Endothelial cell of umbilical vein (primary cell): ENCODE measurements at regions not wholly inside any gene's neighbourhood (a gene's known extent, or its start where the extent isn't known, plus 50 kb on each side); places are given as distances from the start of the nearest gene placed in this dataset.

Source experiments
- BruUV-seq: library from RNA; stranded (reverse); fragments of 400-500 nt; replicated peaks from 2 replicates; lab custom pipeline; 2021; lab: Mats Ljungman, UMichigan
- CTCF ChIA-PET: fragments of 300-600, 350-600 bp; sonication (Branson Sonifier 250); formaldehyde crosslinking; loops from one replicate; lab custom pipeline; 2021; ENCODE audit warnings: antibody characterized with exemption, inconsistent platforms; lab: Charles Lee
- POLR2A ChIA-PET: fragments of 300-600, 350-600 bp; sonication (Branson Sonifier 250); formaldehyde crosslinking; loops from one replicate; lab custom pipeline; 2021; ENCODE audit warnings: antibody characterized with exemption, inconsistent platforms; lab: Charles Lee
- DNase-seq: peaks from one replicate; pipeline ENCODE4 v3.0.0-alpha.2; 2011; ENCODE audit warnings: low read depth, low spot score
- FAIRE-seq: peaks from 2 replicates; lab custom pipeline; 2011; peaks lifted over from hg19 to GRCh38; lab: Jason Lieb, UNC
- H2AFZ ChIP-seq: 2 replicates; pipeline ENCODE4 v1.6.0; 2012; ENCODE audit warnings: low read depth, low read length, control low read depth, inconsistent platforms
- H3K27ac ChIP-seq: 2 replicates; pipeline ENCODE4 v1.5.1; 2011; ENCODE audit warnings: low read depth, mild to moderate bottlenecking, control low read depth, low read length, moderate library complexity; ENCODE audit not compliant: insufficient read depth
- H3K27me3 ChIP-seq, 2 experiments: 2 replicates each; pipeline versions ENCODE4 v1.6.0 to v1.6.1; 2011; ENCODE audit warnings: low read length in 2 of 2, mixed read lengths in 1 of 2; ENCODE audit not compliant: control insufficient read depth in 2 of 2, insufficient read depth in 2 of 2
- H3K36me3 ChIP-seq, 2 experiments: 2 replicates in 1 of 2; 3 replicates in 1 of 2; pipeline ENCODE4 v1.5.1; 2011; ENCODE audit warnings: low read length in 2 of 2, mild to moderate bottlenecking in 1 of 2, moderate library complexity in 1 of 2; ENCODE audit not compliant: control insufficient read depth in 2 of 2, insufficient read depth in 2 of 2; ENCODE audit errors: extremely low read depth in 1 of 2
- H3K4me1 ChIP-seq: 3 replicates; pipeline ENCODE4 v1.5.1; 2011; ENCODE audit warnings: mild to moderate bottlenecking, low read length; ENCODE audit not compliant: control insufficient read depth, insufficient read depth; ENCODE audit errors: extremely low read depth
- H3K4me2 ChIP-seq: 2 replicates; pipeline ENCODE4 v1.6.1; 2011; ENCODE audit warnings: low read length, control low read depth, mixed read lengths; ENCODE audit not compliant: insufficient read depth
- H3K4me3 ChIP-seq, 3 experiments: fragments of 200-600 bp in 1 of 3; sonication (generic), shearing (Covaris generic) in 1 of 3; replicated peaks in 1 of 3; 2 replicates each; pipeline ENCODE4 v1.5.1; 2011 to 2016; ENCODE audit warnings: control low read depth in 3 of 3, low read length in 3 of 3, mild to moderate bottlenecking in 2 of 3, inconsistent platforms in 1 of 3, low read depth in 1 of 3, moderate library complexity in 1 of 3; ENCODE audit not compliant: insufficient read depth in 1 of 3
- H3K79me2 ChIP-seq: 2 replicates; pipeline ENCODE4 v1.6.0; 2012; ENCODE audit warnings: low read length, inconsistent platforms; ENCODE audit not compliant: control insufficient read depth, insufficient read depth
- H3K9ac ChIP-seq: replicated peaks from 2 replicates; pipeline ENCODE3; 2011; ENCODE audit warnings: low read length, control low read depth; ENCODE audit not compliant: insufficient read depth; ENCODE audit errors: extremely low read depth
- H3K9me1 ChIP-seq: replicated peaks from 3 replicates; pipeline ENCODE4 v1.6.0; 2011; ENCODE audit warnings: mild to moderate bottlenecking, low read length; ENCODE audit not compliant: control insufficient read depth, insufficient read depth; ENCODE audit errors: extremely low read depth
- H3K9me3 ChIP-seq: replicated peaks from 2 replicates; pipeline ENCODE4 v1.5.1; 2012; ENCODE audit warnings: low read length, inconsistent platforms; ENCODE audit not compliant: control insufficient read depth, insufficient read depth
- H4K20me1 ChIP-seq: replicated peaks from 2 replicates; pipeline ENCODE3; 2011; ENCODE audit warnings: mild to moderate bottlenecking, low read length; ENCODE audit not compliant: control insufficient read depth, insufficient read depth; ENCODE audit errors: extremely low read depth
- EZH2 ChIP-seq: IDR thresholded peaks from 2 replicates; pipeline ENCODE4 v1.6.1; 2012; ENCODE audit warnings: borderline replicate concordance, low read depth, mild to moderate bottlenecking, moderate library complexity, low read length, inconsistent platforms; ENCODE audit not compliant: severe bottlenecking
- FOS ChIP-seq: IDR thresholded peaks from 2 replicates; pipeline ENCODE4 v1.6.1; 2011; ENCODE audit warnings: mild to moderate bottlenecking, low read length, moderate library complexity, borderline replicate concordance; ENCODE audit not compliant: insufficient read depth
- GATA2 ChIP-seq: IDR thresholded peaks from 2 replicates; pipeline ENCODE4 v1.7.0; 2011; ENCODE audit warnings: low read depth, mild to moderate bottlenecking, moderate library complexity, mixed read lengths, low read length; ENCODE audit not compliant: insufficient read length, insufficient read depth
- JUN ChIP-seq: IDR thresholded peaks from 2 replicates; pipeline ENCODE4 v1.6.1; 2011; ENCODE audit warnings: borderline replicate concordance, low read depth; ENCODE audit not compliant: insufficient read length, insufficient read depth
- MAX ChIP-seq: IDR thresholded peaks from 2 replicates; pipeline ENCODE4 v1.6.1; 2011; ENCODE audit not compliant: insufficient read depth, insufficient read length
- MYC ChIP-seq: IDR thresholded peaks from one replicate; pipeline ENCODE4 v1.6.1; 2011; ENCODE audit warnings: mild to moderate bottlenecking, low read depth, low read length
- POLR2A ChIP-seq: IDR thresholded peaks from 2 replicates; pipeline ENCODE4 v1.6.1; 2012; ENCODE audit warnings: low read depth, mild to moderate bottlenecking, control low read depth, low read length
- POLR2AphosphoS5 ChIP-seq: IDR thresholded peaks from 2 replicates; pipeline ENCODE4 v1.6.1; 2012; ENCODE audit warnings: low read depth, mild to moderate bottlenecking, control low read depth, low read length, moderate library complexity; ENCODE audit not compliant: insufficient read depth
- dilution Hi-C: fragments of 300-500 bp; cut with MboI; formaldehyde crosslinking; loops from one replicate; pipeline ENCODE4 v1.15.0; 2019; ENCODE audit warnings: low sequenced_read_pairs; ENCODE audit not compliant: extremely low pct_ligation_motif_present
- intact Hi-C: fragments of 100-400 bp; cut with micrococcal nuclease; formaldehyde crosslinking; loops from one replicate; pipeline ENCODE4 v1.10.0; 2022
- TF ChIP-seq, protein P1 (sequence below), 2 donors: IDR thresholded peaks; 1 replicate in 1 of 2; 2 replicates in 1 of 2; pipeline ENCODE4 v1.5.1; 2011; ENCODE audit warnings: low read length in 2 of 2, mild to moderate bottlenecking in 2 of 2, moderate library complexity in 2 of 2, control low read depth in 1 of 2, inconsistent platforms in 1 of 2, low read depth in 1 of 2; ENCODE audit not compliant: insufficient read depth in 1 of 2; ENCODE audit errors: extremely low read depth in 1 of 2

- Histone ChIP-seq H3K4me2 (no peak overlapping the region), H3K4me1 (no peaks in the 10 kb centered on the region), H3K4me3 (no peak overlapping the region), H3K36me3 (no peaks in the 10 kb centered on the region), H4K20me1 (no peaks in the 10 kb centered on the region), H3K27ac (no peak overlapping the region), H2AFZ (no peak overlapping the region), H3K9ac (no peak overlapping the region), H3K79me2 (no peaks in the 10 kb centered on the region), H3K9me3 (no peaks in the 10 kb centered on the region), H3K9me1 (no peaks in the 10 kb centered on the region), H3K27me3 (no peaks in the 10 kb centered on the region)
- POLR2A ChIA-PET: no interaction called here
- dilution Hi-C loops (no loop called here), intact Hi-C loops (no loop called here)
- DNase-seq (peak; percentile 50), FAIRE-seq (no peak)
- TF ChIP-seq, protein P1, sequence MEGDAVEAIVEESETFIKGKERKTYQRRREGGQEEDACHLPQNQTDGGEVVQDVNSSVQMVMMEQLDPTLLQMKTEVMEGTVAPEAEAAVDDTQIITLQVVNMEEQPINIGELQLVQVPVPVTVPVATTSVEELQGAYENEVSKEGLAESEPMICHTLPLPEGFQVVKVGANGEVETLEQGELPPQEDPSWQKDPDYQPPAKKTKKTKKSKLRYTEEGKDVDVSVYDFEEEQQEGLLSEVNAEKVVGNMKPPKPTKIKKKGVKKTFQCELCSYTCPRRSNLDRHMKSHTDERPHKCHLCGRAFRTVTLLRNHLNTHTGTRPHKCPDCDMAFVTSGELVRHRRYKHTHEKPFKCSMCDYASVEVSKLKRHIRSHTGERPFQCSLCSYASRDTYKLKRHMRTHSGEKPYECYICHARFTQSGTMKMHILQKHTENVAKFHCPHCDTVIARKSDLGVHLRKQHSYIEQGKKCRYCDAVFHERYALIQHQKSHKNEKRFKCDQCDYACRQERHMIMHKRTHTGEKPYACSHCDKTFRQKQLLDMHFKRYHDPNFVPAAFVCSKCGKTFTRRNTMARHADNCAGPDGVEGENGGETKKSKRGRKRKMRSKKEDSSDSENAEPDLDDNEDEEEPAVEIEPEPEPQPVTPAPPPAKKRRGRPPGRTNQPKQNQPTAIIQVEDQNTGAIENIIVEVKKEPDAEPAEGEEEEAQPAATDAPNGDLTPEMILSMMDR (IDR thresholded peaks at IDR 0.05; ENCODE audit: extremely low read depth in 1 of 2, insufficient read depth in 1 of 2, low read depth in 1 of 2, low read length in 2 of 2): no peak
- TF ChIP-seq MAX: no peak
- TF ChIP-seq POLR2A: no peak
- no peak for TF ChIP-seq JUN
- no peak for TF ChIP-seq POLR2AphosphoS5
- TF ChIP-seq FOS: no peak
- no peak for TF ChIP-seq EZH2
- TF ChIP-seq GATA2: no peak
- no peak for TF ChIP-seq MYC
- BruUV-seq: no TSS peak
- CTCF ChIA-PET: interaction anchor here (1.1 kb wide), 1 partner anchor 255 kb away, joined by 3 read pairs; no protein-coding TSS in a partner anchor
Measured at GRCh38 chr10:114726820-114727271, 68.8 kb upstream of the ABLIM1 start.
